Gastrocnemius medialis (tissue), 4 donors: ENCODE measurements at regions not wholly inside any gene's neighbourhood (a gene's known extent, or its start where the extent isn't known, plus 50 kb on each side); places are given as distances from the start of the nearest gene placed in this dataset.

Experiments
- POLR2A ChIP-seq, 2 donors: fragments of 450-650 bp; IDR thresholded peaks; one replicate each; pipeline ENCODE4 v1.6.1; 2017; ENCODE audit warnings: antibody characterized with exemption in 2 of 2, mild to moderate bottlenecking in 2 of 2, moderate library complexity in 2 of 2
- TF ChIP-seq, protein P1 (sequence below), 5 experiments: fragments of 450-650 bp in 3 of 5; fragments of 200-600 bp in 2 of 5; sonication (generic) in 2 of 5; IDR thresholded peaks in 4 of 5; conservative IDR thresholded peaks in 1 of 5; 1 replicate in 4 of 5; 2 replicates in 1 of 5; pipeline ENCODE4 v1.5.1; 2016 to 2019; ENCODE audit warnings: antibody characterized with exemption in 5 of 5, mild to moderate bottlenecking in 3 of 5, moderate library complexity in 3 of 5

DNA sequence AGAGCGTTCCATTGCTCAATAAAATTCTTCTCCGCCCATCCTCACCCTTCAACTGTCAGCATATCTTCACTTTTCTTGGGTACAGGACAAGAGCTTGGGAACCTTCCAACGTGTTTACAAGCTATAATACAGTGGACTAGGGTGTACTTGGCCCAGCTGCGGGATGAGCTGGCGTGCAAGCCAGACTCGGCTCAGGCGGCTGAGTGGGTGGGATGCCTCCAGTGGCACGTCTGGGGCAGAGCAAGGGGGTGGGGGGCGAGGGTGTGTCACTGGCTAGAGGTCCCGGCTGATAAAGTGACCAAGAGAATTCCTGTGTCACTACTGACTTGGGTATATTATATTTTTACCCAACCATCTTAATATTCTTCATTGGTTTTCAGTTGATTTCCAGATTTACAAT is 179.7 kb downstream of the EVA1A start:
- TF ChIP-seq POLR2A (IDR thresholded peaks at IDR 0.05) = no peak
- TF ChIP-seq, protein P1, sequence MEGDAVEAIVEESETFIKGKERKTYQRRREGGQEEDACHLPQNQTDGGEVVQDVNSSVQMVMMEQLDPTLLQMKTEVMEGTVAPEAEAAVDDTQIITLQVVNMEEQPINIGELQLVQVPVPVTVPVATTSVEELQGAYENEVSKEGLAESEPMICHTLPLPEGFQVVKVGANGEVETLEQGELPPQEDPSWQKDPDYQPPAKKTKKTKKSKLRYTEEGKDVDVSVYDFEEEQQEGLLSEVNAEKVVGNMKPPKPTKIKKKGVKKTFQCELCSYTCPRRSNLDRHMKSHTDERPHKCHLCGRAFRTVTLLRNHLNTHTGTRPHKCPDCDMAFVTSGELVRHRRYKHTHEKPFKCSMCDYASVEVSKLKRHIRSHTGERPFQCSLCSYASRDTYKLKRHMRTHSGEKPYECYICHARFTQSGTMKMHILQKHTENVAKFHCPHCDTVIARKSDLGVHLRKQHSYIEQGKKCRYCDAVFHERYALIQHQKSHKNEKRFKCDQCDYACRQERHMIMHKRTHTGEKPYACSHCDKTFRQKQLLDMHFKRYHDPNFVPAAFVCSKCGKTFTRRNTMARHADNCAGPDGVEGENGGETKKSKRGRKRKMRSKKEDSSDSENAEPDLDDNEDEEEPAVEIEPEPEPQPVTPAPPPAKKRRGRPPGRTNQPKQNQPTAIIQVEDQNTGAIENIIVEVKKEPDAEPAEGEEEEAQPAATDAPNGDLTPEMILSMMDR (IDR thresholded peaks at IDR 0.05 in 4 of 5, conservative IDR thresholded peaks at IDR 0.05 in 1 of 5) = no peak
